Mesenchymal stem cell (in vitro differentiated cells and primary cell): ENCODE measurements at regions not wholly inside any gene's neighbourhood (a gene's known extent, or its start where the extent isn't known, plus 50 kb on each side); places are given as distances from the start of the nearest gene placed in this dataset.

Experiments
- DNase-seq: peaks from one replicate; pipeline ENCODE4 v3.0.0-alpha.2; 2013
- H2AFZ ChIP-seq: one replicate; pipeline ENCODE4 v1.6.1; 2013; ENCODE audit warnings: low read depth, mild to moderate bottlenecking, control low read depth, inconsistent platforms, low read length, moderate library complexity
- H2AK5ac ChIP-seq: 2 replicates; pipeline ENCODE4 v1.6.1; 2013; ENCODE audit warnings: low read length, moderate library complexity, mild to moderate bottlenecking, inconsistent platforms; ENCODE audit not compliant: severe bottlenecking
- H2BK120ac ChIP-seq: one replicate; pipeline ENCODE4 v1.6.1; 2013; ENCODE audit warnings: low read depth, mild to moderate bottlenecking, inconsistent platforms, low read length, moderate library complexity
- H2BK12ac ChIP-seq, 2 experiments: one replicate each; pipeline ENCODE4 v1.6.1; 2013; ENCODE audit warnings: inconsistent platforms in 2 of 2, low read length in 2 of 2, mild to moderate bottlenecking in 2 of 2, moderate library complexity in 2 of 2, control low read depth in 1 of 2
- H2BK15ac ChIP-seq: one replicate; pipeline ENCODE4 v1.6.1; 2013; ENCODE audit warnings: mild to moderate bottlenecking, low read depth, inconsistent platforms; ENCODE audit not compliant: poor library complexity, severe bottlenecking
- H2BK5ac ChIP-seq: 2 replicates; pipeline ENCODE4 v1.6.1; 2013; ENCODE audit warnings: low read depth, mild to moderate bottlenecking, low read length, control low read depth, inconsistent platforms; ENCODE audit not compliant: poor library complexity, severe bottlenecking
- H3K14ac ChIP-seq, 2 experiments: one replicate each; pipeline ENCODE4 v1.6.1; 2013; ENCODE audit warnings: inconsistent platforms in 2 of 2, low read length in 2 of 2, control low read depth in 1 of 2, mild to moderate bottlenecking in 1 of 2, moderate library complexity in 1 of 2
- H3K18ac ChIP-seq, 2 experiments: one replicate each; pipeline ENCODE4 v1.6.1; 2013; ENCODE audit warnings: inconsistent platforms in 2 of 2, low read length in 2 of 2, control low read depth in 1 of 2, low read depth in 1 of 2, mild to moderate bottlenecking in 1 of 2
- H3K23ac ChIP-seq, 2 experiments: one replicate each; pipeline ENCODE4 v1.6.1; 2013; ENCODE audit warnings: inconsistent platforms in 2 of 2, low read length in 2 of 2, mild to moderate bottlenecking in 2 of 2, moderate library complexity in 2 of 2, control low read depth in 1 of 2
- H3K27ac ChIP-seq: 2 replicates; pipeline ENCODE4 v1.5.1; 2013; ENCODE audit warnings: mild to moderate bottlenecking, moderate library complexity, low read length, control low read depth, inconsistent platforms; ENCODE audit not compliant: poor library complexity, severe bottlenecking
- H3K27me3 ChIP-seq, 2 experiments: 2 replicates each; pipeline versions ENCODE4 v1.6.1 to v1.7.0; 2013; ENCODE audit warnings: low read length in 2 of 2, mild to moderate bottlenecking in 2 of 2, moderate library complexity in 2 of 2, control low read depth in 1 of 2, inconsistent platforms in 1 of 2; ENCODE audit not compliant: control insufficient read depth in 1 of 2, insufficient read depth in 1 of 2
- H3K36me3 ChIP-seq, 2 experiments: 2 replicates each; pipeline versions ENCODE4 v1.6.1 to v1.7.0; 2013; ENCODE audit warnings: low read length in 2 of 2, control low read depth in 1 of 2, inconsistent platforms in 1 of 2, low read depth in 1 of 2, mild to moderate bottlenecking in 1 of 2; ENCODE audit not compliant: insufficient read depth in 2 of 2, control insufficient read depth in 1 of 2
- H3K4ac ChIP-seq, 2 experiments: one replicate each; pipeline ENCODE4 v1.6.1; 2013; ENCODE audit warnings: inconsistent platforms in 2 of 2, low read length in 2 of 2, mild to moderate bottlenecking in 2 of 2, moderate library complexity in 2 of 2, control low read depth in 1 of 2, low read depth in 1 of 2
- H3K4me1 ChIP-seq: 2 replicates; pipeline ENCODE4 v1.6.1; 2013; ENCODE audit warnings: low read depth, low read length, control low read depth; ENCODE audit not compliant: control insufficient read depth, insufficient read depth
- H3K4me2 ChIP-seq: 2 replicates; pipeline ENCODE4 v1.6.1; 2013; ENCODE audit warnings: low read length, mild to moderate bottlenecking, inconsistent platforms; ENCODE audit not compliant: poor library complexity, severe bottlenecking
- H3K4me3 ChIP-seq, 2 experiments: 2 replicates each; pipeline versions ENCODE4 v1.5.1 to v1.7.0; 2013; ENCODE audit warnings: low read length in 2 of 2, mild to moderate bottlenecking in 2 of 2, control low read depth in 1 of 2, low read depth in 1 of 2; ENCODE audit not compliant: insufficient read depth in 1 of 2
- H3K79me1 ChIP-seq: replicated peaks from 2 replicates; pipeline ENCODE4 v1.6.1; 2013; ENCODE audit warnings: mild to moderate bottlenecking, control low read depth, low read length, inconsistent platforms; ENCODE audit not compliant: poor library complexity, severe bottlenecking
- H3K9ac ChIP-seq: 2 replicates; pipeline ENCODE4 v1.7.0; 2013; ENCODE audit warnings: mild to moderate bottlenecking, low read length, moderate library complexity
- H3K9me3 ChIP-seq: 2 replicates; pipeline ENCODE4 v1.7.0; 2013; ENCODE audit warnings: mild to moderate bottlenecking, low read length; ENCODE audit not compliant: control insufficient read depth
- H4K8ac ChIP-seq: one replicate; pipeline ENCODE4 v1.6.1; 2013; ENCODE audit warnings: inconsistent platforms, mild to moderate bottlenecking, low read length, moderate library complexity
- H4K91ac ChIP-seq: one replicate; pipeline ENCODE4 v1.6.1; 2013; ENCODE audit warnings: mild to moderate bottlenecking, low read length, inconsistent platforms
- WGBS: methylation state at CpG from one replicate; pipeline ENCODE4 v1.1.7; 2013; ENCODE audit warnings: mixed read lengths; 5-methylcytosine and 5-hydroxymethylcytosine counted together

- Histone ChIP-seq H2AFZ (no peak overlapping the region), H3K9me3 (no peaks in the 10 kb centered on the region), H2BK120ac (no peak overlapping the region), H3K27ac (no peak overlapping the region), H4K91ac (no peak overlapping the region), H3K14ac (no peak overlapping the region), H4K8ac (no peak overlapping the region), H3K18ac (no peak overlapping the region), H3K23ac (no peak overlapping the region), H2BK5ac (no peak overlapping the region), H3K27me3 (no peaks in the 10 kb centered on the region), H3K4me3 (no peak overlapping the region), H2BK12ac (no peak overlapping the region), H3K79me1 (no peaks in the 10 kb centered on the region), H3K36me3 (no peaks in the 10 kb centered on the region), H3K4me1 (no peaks in the 10 kb centered on the region), H3K4me2 (no peak overlapping the region), H2BK15ac (no peak overlapping the region), H3K4ac (no peak overlapping the region), H2AK5ac (no peak overlapping the region), H3K9ac (no peak overlapping the region)
- DNase-seq = no peak
- 29% methylated on average over 3 of the region's 4 CpGs for WGBS
Measured at GRCh38 chr1:72678683-72679082, 396.3 kb upstream of the NEGR1 start.

GRCh38 chr1:72670902-72671301, 388.6 kb upstream of the NEGR1 start:
- Histone ChIP-seq H2AK5ac (no peak overlapping the region), H3K9ac (no peak overlapping the region), H3K4me1 (no peaks in the 10 kb centered on the region), H3K4me3 (no peak overlapping the region), H3K14ac (no peak overlapping the region), H3K27ac (no peak overlapping the region), H4K91ac (no peak overlapping the region), H3K27me3 (no peaks in the 10 kb centered on the region), H2BK12ac (no peak overlapping the region), H2BK5ac (no peak overlapping the region), H3K18ac (no peak overlapping the region), H3K9me3 (peaks cover 3% of the 10 kb centered on the region), H3K79me1 (no peaks in the 10 kb centered on the region), H2AFZ (no peak overlapping the region), H2BK120ac (no peak overlapping the region), H2BK15ac (no peak overlapping the region), H3K23ac (no peak overlapping the region), H3K4me2 (no peak overlapping the region), H3K36me3 (no peaks in the 10 kb centered on the region), H3K4ac (no peak overlapping the region), H4K8ac (no peak overlapping the region)
- no peak for DNase-seq
- WGBS = 64% methylated on average over 2 of the region's 2 CpGs

DNA sequence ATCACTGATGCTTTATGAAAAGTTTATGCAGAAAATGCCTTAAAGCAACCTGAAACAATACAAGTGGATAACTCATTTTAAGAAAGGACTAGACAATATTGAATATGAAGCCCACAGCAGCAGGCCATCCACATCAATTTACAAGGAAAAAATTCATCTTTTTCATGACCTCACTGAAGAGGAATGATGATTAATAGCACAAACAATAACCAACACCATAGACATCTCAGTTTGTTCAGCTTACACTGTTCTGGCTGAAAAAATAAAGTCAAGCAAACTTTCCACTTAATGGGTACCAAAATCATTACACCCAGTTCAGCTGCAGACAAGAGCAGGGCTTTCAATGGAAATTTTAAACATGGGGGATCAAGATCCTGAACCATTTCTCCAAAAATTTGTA, 380.6 kb upstream of the NEGR1 start:
- Histone ChIP-seq H3K27ac (no peak overlapping the region), H3K9me3 (peaks cover 3% of the 10 kb centered on the region), H3K27me3 (no peaks in the 10 kb centered on the region)

GRCh38 chr1:72650843-72651435, 368.6 kb upstream of the NEGR1 start:
- DNase-seq = no peak
- no peaks in the 10 kb centered on the region for H3K36me3 ChIP-seq
- no peak overlapping the region for H4K8ac ChIP-seq
- no peak overlapping the region for H2AFZ ChIP-seq
- H3K9ac ChIP-seq = no peak overlapping the region
- no peak overlapping the region for H2AK5ac ChIP-seq
- no peak overlapping the region for H3K14ac ChIP-seq
- no peak overlapping the region for H3K4me2 ChIP-seq
- no peak overlapping the region for H2BK5ac ChIP-seq
- H2BK15ac ChIP-seq = no peak overlapping the region
- H3K9me3 ChIP-seq = no peaks in the 10 kb centered on the region
- no peaks in the 10 kb centered on the region for H3K79me1 ChIP-seq
- no peak overlapping the region for H3K4me3 ChIP-seq
- H2BK120ac ChIP-seq = no peak overlapping the region
- H3K4ac ChIP-seq = no peak overlapping the region
- H3K18ac ChIP-seq = no peak overlapping the region
- no peaks in the 10 kb centered on the region for H3K27me3 ChIP-seq
- peaks cover 2% of the 10 kb centered on the region for H3K4me1 ChIP-seq
- H2BK12ac ChIP-seq = no peak overlapping the region
- WGBS = 93% methylated on average over 2 of the region's 5 CpGs
- H3K27ac ChIP-seq = no peak overlapping the region
- no peak overlapping the region for H4K91ac ChIP-seq
- H3K23ac ChIP-seq = no peak overlapping the region

More for the DNA sequence above, 380.6 kb upstream of the NEGR1 start:
- no peak overlapping the region for H2BK5ac ChIP-seq
- H3K23ac ChIP-seq = no peak overlapping the region
- no peaks in the 10 kb centered on the region for H3K36me3 ChIP-seq
- no peak overlapping the region for H3K4ac ChIP-seq
- no peak overlapping the region for H2AFZ ChIP-seq
- no peak overlapping the region for H2BK12ac ChIP-seq
- H4K8ac ChIP-seq = no peak overlapping the region
- H2AK5ac ChIP-seq = no peak overlapping the region
- no peaks in the 10 kb centered on the region for H3K79me1 ChIP-seq
- DNase-seq = no peak
- H3K4me2 ChIP-seq = no peak overlapping the region
- no peak overlapping the region for H3K14ac ChIP-seq
- H2BK15ac ChIP-seq = no peak overlapping the region
- no peak overlapping the region for H3K9ac ChIP-seq
- H3K18ac ChIP-seq = no peak overlapping the region
- no peak overlapping the region for H2BK120ac ChIP-seq
- no peaks in the 10 kb centered on the region for H3K4me1 ChIP-seq
- no peak overlapping the region for H4K91ac ChIP-seq
- no peak overlapping the region for H3K4me3 ChIP-seq
